Osteocyte (in vitro differentiated cells): ENCODE measurements at regions not wholly inside any gene's neighbourhood (a gene's known extent, or its start where the extent isn't known, plus 50 kb on each side); places are given as distances from the start of the nearest gene placed in this dataset.
"Not testable (repeated sequence)": the region's sequence is repeated elsewhere in the genome, so short reads cannot be mapped to it uniquely, and the experiment has no call there.

Experiments
- DNase-seq: peaks from one replicate; pipeline ENCODE4 v3.0.0; 2021; ENCODE audit warnings: mixed read lengths; ENCODE audit not compliant: unreplicated experiment; ENCODE audit errors: extremely low spot score
- H3K27ac Mint-ChIP-seq: one replicate; pipeline ENCODE4 v1.8.0; 2021; ENCODE audit warnings: mild to moderate bottlenecking, mixed read lengths; ENCODE audit not compliant: unreplicated experiment
- H3K27me3 Mint-ChIP-seq: one replicate; pipeline ENCODE4 v1.8.0; 2021; ENCODE audit warnings: mixed read lengths; ENCODE audit not compliant: unreplicated experiment
- H3K36me3 Mint-ChIP-seq: one replicate; pipeline ENCODE4 v1.8.0; 2021; ENCODE audit warnings: mixed read lengths; ENCODE audit not compliant: unreplicated experiment
- H3K4me1 Mint-ChIP-seq: one replicate; pipeline ENCODE4 v1.8.0; 2021; ENCODE audit warnings: mixed read lengths; ENCODE audit not compliant: unreplicated experiment
- H3K4me3 Mint-ChIP-seq: one replicate; pipeline ENCODE4 v1.8.0; 2021; ENCODE audit warnings: mild to moderate bottlenecking, moderate library complexity, mixed read lengths; ENCODE audit not compliant: unreplicated experiment
- H3K9me3 Mint-ChIP-seq: one replicate; pipeline ENCODE4 v1.8.0; 2021; ENCODE audit warnings: mixed read lengths; ENCODE audit not compliant: unreplicated experiment
- CTCF ChIP-seq: fragments of 200-600 bp; sonication (generic); IDR thresholded peaks from 2 replicates; pipeline ENCODE4 v1.5.0; 2021; ENCODE audit warnings: antibody characterized with exemption, mild to moderate bottlenecking, moderate library complexity

- H3K36me3 Mint-ChIP-seq: no peaks in the 10 kb centered on the region
- TF ChIP-seq CTCF: no peak
- no peaks in the 10 kb centered on the region for H3K27me3 Mint-ChIP-seq
- H3K4me1 Mint-ChIP-seq: no peaks in the 10 kb centered on the region
- peaks cover 19% of the 10 kb centered on the region for H3K9me3 Mint-ChIP-seq
- no peak for DNase-seq
- H3K4me3 Mint-ChIP-seq: no peak overlapping the region
- no peak overlapping the region for H3K27ac Mint-ChIP-seq
Observed at GRCh38 chr14:65989981-65990380, 496.2 kb upstream of the CCDC196 start.

- Mint-ChIP-seq H3K9me3 (peaks cover 25% of the 10 kb centered on the region), H3K4me3 (no peak overlapping the region)
Observed at GRCh38 chr14:65991104-65991503, 495.1 kb upstream of the CCDC196 start.

GRCh38 chr14:65991935-65992334 is 494.2 kb upstream of the CCDC196 start:
- H3K9me3 Mint-ChIP-seq: peaks cover 29% of the 10 kb centered on the region
- not testable (repeated sequence) for H3K4me3 Mint-ChIP-seq, H3K36me3 Mint-ChIP-seq, H3K4me1 Mint-ChIP-seq, DNase-seq, H3K27ac Mint-ChIP-seq, H3K27me3 Mint-ChIP-seq

More at GRCh38 chr14:65991104-65991503, 495.1 kb upstream of the CCDC196 start:
- Mint-ChIP-seq H3K27me3 (no peaks in the 10 kb centered on the region), H3K36me3 (no peaks in the 10 kb centered on the region), H3K27ac (no peak overlapping the region), H3K4me1 (no peaks in the 10 kb centered on the region)
- no peak for TF ChIP-seq CTCF
- DNase-seq: no peak

GRCh38 chr14:65993103-65993502 is 493.1 kb upstream of the CCDC196 start:
- H3K27me3 Mint-ChIP-seq: no peaks in the 10 kb centered on the region
- DNase-seq: no peak

GRCh38 chr14:65993996-65994395 is 492.2 kb upstream of the CCDC196 start:
- Mint-ChIP-seq H3K4me1 (no peaks in the 10 kb centered on the region), H3K27me3 (no peaks in the 10 kb centered on the region), H3K9me3 (peaks cover 39% of the 10 kb centered on the region), H3K27ac (no peak overlapping the region), H3K36me3 (no peaks in the 10 kb centered on the region), H3K4me3 (no peak overlapping the region)
- no peak for DNase-seq
- no peak for TF ChIP-seq CTCF

More at GRCh38 chr14:65993103-65993502, 493.1 kb upstream of the CCDC196 start:
- Mint-ChIP-seq H3K4me3 (no peak overlapping the region), H3K4me1 (no peaks in the 10 kb centered on the region), H3K9me3 (peaks cover 32% of the 10 kb centered on the region), H3K36me3 (no peaks in the 10 kb centered on the region), H3K27ac (no peak overlapping the region)
- no peak for TF ChIP-seq CTCF

- Mint-ChIP-seq H3K4me1 (no peaks in the 10 kb centered on the region), H3K4me3 (no peak overlapping the region), H3K27ac (no peak overlapping the region), H3K9me3 (peaks cover 61% of the 10 kb centered on the region), H3K27me3 (no peaks in the 10 kb centered on the region), H3K36me3 (no peaks in the 10 kb centered on the region)
- DNase-seq: no peak
- TF ChIP-seq CTCF: no peak
Observed at GRCh38 chr14:65997347-65997746, 488.8 kb upstream of the CCDC196 start.
